Activated B cell treated with CpG ODN at 0.5 μM for 24 hours (primary cell): ENCODE measurements at regions not wholly inside any gene's neighbourhood (a gene's known extent, or its start where the extent isn't known, plus 50 kb on each side); places are given as distances from the start of the nearest gene placed in this dataset.

Source experiments
- ATAC-seq: fragments of 200-7000 bp; cut with Tn5 transposase; one replicate; pipeline ENCODE4 v1.10.0; 2021; ENCODE audit warnings: low read depth, mild to moderate bottlenecking, moderate library complexity
- CTCF ChIA-PET: fragments of 350-600 bp; sonication (Branson Sonifier 250); formaldehyde crosslinking; loops from one replicate; lab custom pipeline; 2021; ENCODE audit warnings: antibody characterized with exemption; lab: Charles Lee
- POLR2A ChIA-PET: fragments of 350-600 bp; sonication (Branson Sonifier 250); formaldehyde crosslinking; loops from one replicate; lab custom pipeline; 2021; ENCODE audit warnings: antibody characterized with exemption; lab: Charles Lee
- DNase-seq: peaks from one replicate; pipeline ENCODE4 v3.0.0; 2022
- H3K27ac Mint-ChIP-seq: one replicate; pipeline ENCODE4 v1.8.0; 2020; ENCODE audit warnings: mixed read lengths
- H3K27me3 Mint-ChIP-seq: one replicate; pipeline ENCODE4 v1.8.0; 2021; ENCODE audit warnings: mixed read lengths
- H3K36me3 Mint-ChIP-seq: one replicate; pipeline ENCODE4 v1.8.0; 2021; ENCODE audit warnings: low read depth, mixed read lengths
- H3K4me1 Mint-ChIP-seq: one replicate; pipeline ENCODE4 v1.8.0; 2021; ENCODE audit warnings: mixed read lengths
- H3K4me3 Mint-ChIP-seq: one replicate; pipeline ENCODE4 v1.8.0; 2020; ENCODE audit warnings: mild to moderate bottlenecking, mixed read lengths
- H3K9me3 Mint-ChIP-seq: one replicate; pipeline ENCODE4 v1.8.0; 2020; ENCODE audit warnings: mixed read lengths
- intact Hi-C: fragments of 100-400 bp; cut with micrococcal nuclease; formaldehyde crosslinking; loops from one replicate; pipeline ENCODE4 v1.15.1; 2024
- TF ChIP-seq, protein P1 (sequence below): fragments of 200-600 bp; IDR thresholded peaks from one replicate; pipeline ENCODE4 v1.8.0; 2022; ENCODE audit warnings: antibody characterized with exemption, mild to moderate bottlenecking

DNA sequence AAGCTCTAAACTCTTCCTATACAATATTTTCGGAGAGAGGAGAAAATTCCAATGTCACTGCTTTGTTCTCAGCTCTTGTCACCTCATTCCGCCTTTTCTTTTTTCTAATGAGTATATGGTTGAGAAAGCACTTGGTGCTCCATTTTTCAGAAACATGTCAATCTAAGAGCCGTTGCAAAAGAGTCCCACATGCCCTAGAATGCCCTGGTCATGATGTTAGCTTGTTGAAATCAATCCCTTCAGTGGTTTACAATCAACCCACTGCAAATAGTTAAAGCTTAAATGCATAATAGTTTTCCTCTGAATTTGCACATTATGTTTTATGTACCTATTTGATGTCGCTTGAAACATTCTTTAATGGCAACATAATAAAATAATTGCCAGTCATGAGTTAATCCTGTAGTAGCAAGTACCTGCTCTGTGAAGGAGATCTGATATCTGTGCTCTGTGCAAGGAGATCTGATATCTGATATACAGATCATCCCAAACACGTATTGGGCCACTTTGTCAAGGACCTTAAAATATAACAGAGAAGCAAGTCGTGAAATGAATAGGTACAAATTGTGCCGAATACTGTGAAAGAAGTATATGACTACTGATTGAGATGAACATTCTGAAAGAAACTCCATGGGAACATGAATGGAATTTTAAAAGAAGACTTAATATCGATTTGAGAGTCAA, 1633.5 kb downstream of the SUCLG1 start:
- no peak for DNase-seq
- POLR2A ChIA-PET: no interaction called here
- ATAC-seq: no peak
- Mint-ChIP-seq H3K9me3 (peaks cover 2% of the 10 kb centered on the region), H3K27me3 (no peaks in the 10 kb centered on the region), H3K36me3 (no peaks in the 10 kb centered on the region), H3K4me3 (no peak overlapping the region), H3K4me1 (no peaks in the 10 kb centered on the region), H3K27ac (no peak overlapping the region)
- TF ChIP-seq, protein P1, sequence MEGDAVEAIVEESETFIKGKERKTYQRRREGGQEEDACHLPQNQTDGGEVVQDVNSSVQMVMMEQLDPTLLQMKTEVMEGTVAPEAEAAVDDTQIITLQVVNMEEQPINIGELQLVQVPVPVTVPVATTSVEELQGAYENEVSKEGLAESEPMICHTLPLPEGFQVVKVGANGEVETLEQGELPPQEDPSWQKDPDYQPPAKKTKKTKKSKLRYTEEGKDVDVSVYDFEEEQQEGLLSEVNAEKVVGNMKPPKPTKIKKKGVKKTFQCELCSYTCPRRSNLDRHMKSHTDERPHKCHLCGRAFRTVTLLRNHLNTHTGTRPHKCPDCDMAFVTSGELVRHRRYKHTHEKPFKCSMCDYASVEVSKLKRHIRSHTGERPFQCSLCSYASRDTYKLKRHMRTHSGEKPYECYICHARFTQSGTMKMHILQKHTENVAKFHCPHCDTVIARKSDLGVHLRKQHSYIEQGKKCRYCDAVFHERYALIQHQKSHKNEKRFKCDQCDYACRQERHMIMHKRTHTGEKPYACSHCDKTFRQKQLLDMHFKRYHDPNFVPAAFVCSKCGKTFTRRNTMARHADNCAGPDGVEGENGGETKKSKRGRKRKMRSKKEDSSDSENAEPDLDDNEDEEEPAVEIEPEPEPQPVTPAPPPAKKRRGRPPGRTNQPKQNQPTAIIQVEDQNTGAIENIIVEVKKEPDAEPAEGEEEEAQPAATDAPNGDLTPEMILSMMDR: no peak
- CTCF ChIA-PET: no interaction called here
- intact Hi-C loops: no loop called here

DNA sequence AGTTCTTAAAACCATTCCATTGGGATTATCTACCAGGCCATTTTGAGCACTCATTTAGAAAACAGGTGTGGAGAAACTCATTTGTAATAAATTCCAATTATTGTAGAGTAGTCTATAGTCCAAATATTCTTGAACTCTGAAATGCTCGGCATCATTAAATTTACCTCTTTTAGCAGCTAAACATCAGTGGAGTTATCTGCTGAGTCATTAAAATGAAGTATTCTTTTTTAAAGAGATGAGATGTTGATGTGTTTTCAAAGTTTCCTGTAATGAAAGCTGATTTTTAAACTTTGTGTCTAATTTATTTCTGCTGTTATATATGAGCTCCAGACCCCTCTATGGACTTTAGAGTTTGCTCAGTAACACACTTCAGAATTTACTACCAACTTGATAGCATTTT, 1635.2 kb downstream of the SUCLG1 start:
- ChIA-PET POLR2A (no interaction called here), CTCF (no interaction called here)
- TF ChIP-seq, protein P1: no peak
- no peak for DNase-seq
- H3K4me3 Mint-ChIP-seq: no peak overlapping the region
- no peaks in the 10 kb centered on the region for H3K4me1 Mint-ChIP-seq
- no peaks in the 10 kb centered on the region for H3K36me3 Mint-ChIP-seq
- no peak for ATAC-seq
- H3K27ac Mint-ChIP-seq: no peak overlapping the region
- peaks cover 5% of the 10 kb centered on the region for H3K9me3 Mint-ChIP-seq
- H3K27me3 Mint-ChIP-seq: no peaks in the 10 kb centered on the region
- intact Hi-C loops: no loop called here

DNA sequence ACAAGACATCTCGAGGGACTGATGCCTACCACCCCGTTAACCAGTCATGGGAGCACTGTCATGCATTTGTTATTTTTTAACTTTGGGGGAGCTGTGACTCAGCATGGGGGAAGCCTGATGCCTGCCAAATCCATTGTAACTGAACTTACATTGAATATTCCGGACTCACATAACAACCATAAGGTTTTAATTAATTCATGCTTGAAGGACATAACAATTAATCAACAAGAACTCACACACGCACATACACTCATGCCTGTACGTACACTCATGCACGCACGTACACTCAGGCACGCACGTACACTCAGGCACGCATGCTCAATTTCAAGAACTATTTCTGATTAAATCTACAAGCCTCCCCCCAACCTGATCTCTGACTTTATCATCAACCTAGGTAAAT, 1639.1 kb downstream of the SUCLG1 start:
- H3K36me3 Mint-ChIP-seq: no peaks in the 10 kb centered on the region
- ATAC-seq: no peak
- H3K4me3 Mint-ChIP-seq: no peak overlapping the region

DNA sequence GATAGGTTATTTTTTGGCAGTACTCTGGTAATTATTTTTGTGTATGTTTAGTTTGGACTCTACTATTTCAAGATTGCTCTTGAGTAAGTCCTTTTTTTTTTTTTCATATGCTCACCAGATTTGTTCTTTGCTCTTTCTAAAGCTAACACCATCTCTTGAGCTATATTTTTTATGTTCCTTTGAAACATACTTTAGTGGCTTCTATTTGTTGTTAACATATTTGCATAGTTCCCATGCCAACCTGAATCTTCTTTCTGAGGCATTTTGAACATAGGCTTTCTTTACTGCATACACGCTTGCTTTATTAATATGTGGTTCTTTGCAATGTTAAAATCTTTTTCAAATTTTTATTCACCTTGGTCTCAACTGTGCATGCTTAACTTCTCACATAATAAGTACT, 1644.9 kb downstream of the SUCLG1 start:
- no peak overlapping the region for H3K27ac Mint-ChIP-seq
- intact Hi-C loops: no loop called here
- H3K36me3 Mint-ChIP-seq: no peaks in the 10 kb centered on the region
- no peak overlapping the region for H3K4me3 Mint-ChIP-seq
- no peaks in the 10 kb centered on the region for H3K4me1 Mint-ChIP-seq
- ATAC-seq (no peak), DNase-seq (no peak)
- H3K9me3 Mint-ChIP-seq: no peaks in the 10 kb centered on the region
- ChIA-PET POLR2A (no interaction called here), CTCF (no interaction called here)
- H3K27me3 Mint-ChIP-seq: no peaks in the 10 kb centered on the region
- TF ChIP-seq, protein P1: no peak

More for the DNA sequence above, 1639.1 kb downstream of the SUCLG1 start:
- POLR2A ChIA-PET: no interaction called here
- Mint-ChIP-seq H3K4me1 (no peaks in the 10 kb centered on the region), H3K27me3 (no peaks in the 10 kb centered on the region), H3K27ac (no peak overlapping the region), H3K9me3 (peaks cover 3% of the 10 kb centered on the region)
- no peak for DNase-seq
- CTCF ChIA-PET: no interaction called here
- intact Hi-C loops: no loop called here
- TF ChIP-seq, protein P1: no peak

DNA sequence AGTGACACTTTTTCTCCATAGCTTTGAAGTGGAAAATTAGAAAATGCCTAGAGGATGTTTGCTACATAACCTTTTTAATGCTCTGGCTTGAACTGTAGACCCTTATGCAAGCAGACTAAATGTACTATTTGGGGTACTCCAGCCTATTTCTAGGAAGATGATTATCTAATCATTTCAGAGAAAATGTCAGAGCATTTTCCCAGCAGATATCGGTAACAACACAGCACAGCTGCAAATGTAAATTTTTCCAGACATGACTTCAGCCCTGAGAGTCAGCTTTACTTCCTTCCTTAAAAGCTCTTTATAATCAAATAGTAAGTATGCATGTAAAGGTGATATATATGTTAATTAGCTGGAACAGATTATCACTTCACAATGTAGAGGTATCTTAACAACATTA, 1647.1 kb downstream of the SUCLG1 start:
- ATAC-seq (no peak), DNase-seq (no peak)
- Mint-ChIP-seq H3K27ac (no peak overlapping the region), H3K36me3 (no peaks in the 10 kb centered on the region), H3K27me3 (no peaks in the 10 kb centered on the region), H3K4me1 (no peaks in the 10 kb centered on the region), H3K4me3 (no peak overlapping the region), H3K9me3 (peaks cover 5% of the 10 kb centered on the region)
- CTCF ChIA-PET: no interaction called here
- POLR2A ChIA-PET: no interaction called here
- intact Hi-C loops: no loop called here
- TF ChIP-seq, protein P1: no peak
